ENCODE measurements at regions not wholly inside any gene's neighbourhood (a gene's known extent, or its start where the extent isn't known, plus 50 kb on each side); places are given as distances from the start of the nearest gene placed in this dataset.

DNA sequence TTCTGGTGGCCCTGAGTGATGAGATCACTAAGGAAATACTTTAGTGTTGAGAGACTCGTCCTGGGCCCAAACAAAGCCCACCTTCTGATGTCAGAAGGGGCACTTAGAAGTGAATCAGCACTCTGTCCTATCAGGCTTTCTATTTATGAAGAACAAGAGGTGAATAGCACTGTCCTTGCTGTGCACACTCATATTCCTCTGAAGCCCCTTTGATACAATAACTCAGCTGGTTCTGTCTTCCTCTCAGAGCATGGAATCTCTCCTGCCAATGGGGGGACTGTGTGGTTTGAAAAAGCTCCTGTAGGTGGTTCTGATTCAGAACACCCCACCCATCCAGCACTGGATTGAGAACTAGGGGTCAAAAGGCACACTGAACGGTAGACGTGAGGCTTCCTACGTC, 348.1 kb downstream of the ETS1 start:
- TF ChIP-seq SMC3 (IDR thresholded peaks at IDR 0.05) (no peak), USF2 (IDR thresholded peaks at IDR 0.05) (no peak), RNF2 (IDR thresholded peaks at IDR 0.05; ENCODE audit: borderline replicate concordance, low read depth) (no peak), MAX (IDR thresholded peaks at IDR 0.05) (no peak), JUNB (IDR thresholded peaks at IDR 0.05) (no peak), KDM1A (IDR thresholded peaks at IDR 0.05; ENCODE audit: low read depth) (no peak), ESRRA (IDR thresholded peaks at IDR 0.05; ENCODE audit: borderline replicate concordance, low read length) (no peak), CBX8 (IDR thresholded peaks at IDR 0.05) (no peak), MAZ (IDR thresholded peaks at IDR 0.05; ENCODE audit: borderline replicate concordance, low read depth, low read length) (no peak), HDAC2 (IDR thresholded peaks at IDR 0.05) (no peak)
- TF ChIP-seq, protein P1, sequence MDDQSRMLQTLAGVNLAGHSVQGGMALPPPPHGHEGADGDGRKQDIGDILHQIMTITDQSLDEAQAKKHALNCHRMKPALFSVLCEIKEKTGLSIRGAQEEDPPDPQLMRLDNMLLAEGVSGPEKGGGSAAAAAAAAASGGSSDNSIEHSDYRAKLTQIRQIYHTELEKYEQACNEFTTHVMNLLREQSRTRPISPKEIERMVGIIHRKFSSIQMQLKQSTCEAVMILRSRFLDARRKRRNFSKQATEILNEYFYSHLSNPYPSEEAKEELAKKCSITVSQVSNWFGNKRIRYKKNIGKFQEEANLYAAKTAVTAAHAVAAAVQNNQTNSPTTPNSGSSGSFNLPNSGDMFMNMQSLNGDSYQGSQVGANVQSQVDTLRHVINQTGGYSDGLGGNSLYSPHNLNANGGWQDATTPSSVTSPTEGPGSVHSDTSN (IDR thresholded peaks at IDR 0.05) = no peak
- Histone ChIP-seq H3K4me1 (no peaks in the 10 kb centered on the region), H3K9me3 (no peaks in the 10 kb centered on the region), H3K27ac (no peak overlapping the region), H3K4me2 (no peak overlapping the region), H3K4me3 (no peak overlapping the region)
- CTCF ChIA-PET = interaction anchor here (0.6 kb wide), 1 partner anchor 1403 kb away, joined by 3 read pairs; no protein-coding TSS in a partner anchor
- POLR2A ChIA-PET = no interaction called here
- WGBS (ENCODE audit: missing lambda C conversion rate) = 74% methylated on average over 4 of the region's 4 CpGs
- FAIRE-seq (no peak), ATAC-seq (no peak), DNase-seq (ENCODE audit: low read depth in 1 of 2, low spot score in 1 of 2) (no peak)

DNA sequence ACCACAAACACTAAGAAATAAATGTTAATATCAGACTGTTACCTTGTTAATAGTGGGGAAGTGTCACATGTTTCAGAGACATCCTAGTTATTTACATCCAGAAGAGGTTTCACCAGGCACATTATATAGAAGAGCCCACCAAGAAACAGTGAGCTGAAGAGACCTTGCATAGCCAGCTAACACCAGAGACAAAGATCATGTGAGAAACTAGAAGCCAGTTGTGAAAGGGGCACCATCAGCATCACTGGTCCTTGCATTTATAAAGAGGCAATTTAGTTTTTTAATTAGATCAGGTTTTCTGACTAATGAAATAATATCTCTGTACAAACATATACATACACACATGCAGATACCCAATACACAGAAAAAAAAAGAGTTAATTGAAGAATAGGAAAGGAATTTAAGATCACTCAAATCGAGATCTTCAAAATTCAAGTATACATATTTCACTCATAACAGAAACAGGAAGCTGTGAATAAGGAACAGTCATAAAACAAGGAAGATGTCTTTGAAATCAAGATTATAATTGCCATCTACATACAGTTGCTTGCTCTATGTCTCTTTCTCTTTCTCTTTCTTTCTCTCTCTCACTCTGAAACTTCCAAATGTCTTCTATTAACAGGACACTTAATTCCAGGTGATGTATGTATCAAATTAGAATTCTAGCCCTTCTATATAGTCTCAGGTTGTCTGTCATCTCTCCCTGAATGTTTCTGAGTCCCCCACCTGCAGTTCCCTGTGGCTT, 348.7 kb downstream of the ETS1 start:
- POLR2A ChIA-PET = no interaction called here
- no peak for FAIRE-seq
- WGBS (ENCODE audit: missing lambda C conversion rate) = 25% methylated on average over 1 of the region's 1 CpG

More for the DNA sequence above, 348.7 kb downstream of the ETS1 start:
- Histone ChIP-seq H3K9me3 (no peaks in the 10 kb centered on the region), H3K4me1 (no peaks in the 10 kb centered on the region), H3K27ac (no peak overlapping the region), H3K4me2 (no peak overlapping the region), H3K4me3 (no peak overlapping the region)
- TF ChIP-seq, protein P1 (IDR thresholded peaks at IDR 0.05) = no peak
- TF ChIP-seq CTCF (IDR thresholded peaks at IDR 0.05) (no peak), ZNF302 (CRISPR knock-in tag; IDR thresholded peaks at IDR 0.05) (no peak), CHD4 (IDR thresholded peaks at IDR 0.05; ENCODE audit: borderline replicate concordance) (no peak), HOXB5 (CRISPR knock-in tag; IDR thresholded peaks at IDR 0.05) (no peak), HMGXB4 (CRISPR knock-in tag; IDR thresholded peaks at IDR 0.05; ENCODE audit: borderline replicate concordance) (no peak), POLR2A (IDR thresholded peaks at IDR 0.05; ENCODE audit: low read length) (no peak), NR3C1 (IDR thresholded peaks at IDR 0.05) (no peak), HOXB13 (CRISPR knock-in tag; IDR thresholded peaks at IDR 0.05; ENCODE audit: low read depth) (no peak), BHLHE40 (IDR thresholded peaks at IDR 0.05; ENCODE audit: low read depth, low read length) (no peak)
- CTCF ChIA-PET = interaction anchor here (0.6 to 1.3 kb wide), 2 partner anchors 44 to 1403 kb away, joined by 3 read pairs; no protein-coding TSS in a partner anchor
- DNase-seq (ENCODE audit: low read depth in 1 of 2, low spot score in 1 of 2) = no peak
- ATAC-seq = no peak
